Panc1 (cell line): ENCODE measurements at regions not wholly inside any gene's neighbourhood (a gene's known extent, or its start where the extent isn't known, plus 50 kb on each side); places are given as distances from the start of the nearest gene placed in this dataset.

Experiments used
- POLR2AphosphoS5 ChIP-seq: IDR thresholded peaks from 2 replicates; pipeline ENCODE4 v1.6.1; 2012; ENCODE audit warnings: mild to moderate bottlenecking, low read depth, low read length, moderate library complexity
- SIN3A ChIP-seq: IDR thresholded peaks from 2 replicates; pipeline ENCODE4 v1.6.1; 2012; ENCODE audit warnings: low read depth, mild to moderate bottlenecking, low read length, moderate library complexity, borderline replicate concordance; ENCODE audit not compliant: insufficient read depth
- TF ChIP-seq, protein P1 (sequence below): fragments of 450-650 bp; IDR thresholded peaks from 2 replicates; pipeline ENCODE4 v1.5.1; 2017; ENCODE audit warnings: mild to moderate bottlenecking

GRCh38 chr13:42686165-42686564, 95.2 kb upstream of the FAM216B start:
- TF ChIP-seq SIN3A (no peak), POLR2AphosphoS5 (no peak)
- TF ChIP-seq, protein P1, sequence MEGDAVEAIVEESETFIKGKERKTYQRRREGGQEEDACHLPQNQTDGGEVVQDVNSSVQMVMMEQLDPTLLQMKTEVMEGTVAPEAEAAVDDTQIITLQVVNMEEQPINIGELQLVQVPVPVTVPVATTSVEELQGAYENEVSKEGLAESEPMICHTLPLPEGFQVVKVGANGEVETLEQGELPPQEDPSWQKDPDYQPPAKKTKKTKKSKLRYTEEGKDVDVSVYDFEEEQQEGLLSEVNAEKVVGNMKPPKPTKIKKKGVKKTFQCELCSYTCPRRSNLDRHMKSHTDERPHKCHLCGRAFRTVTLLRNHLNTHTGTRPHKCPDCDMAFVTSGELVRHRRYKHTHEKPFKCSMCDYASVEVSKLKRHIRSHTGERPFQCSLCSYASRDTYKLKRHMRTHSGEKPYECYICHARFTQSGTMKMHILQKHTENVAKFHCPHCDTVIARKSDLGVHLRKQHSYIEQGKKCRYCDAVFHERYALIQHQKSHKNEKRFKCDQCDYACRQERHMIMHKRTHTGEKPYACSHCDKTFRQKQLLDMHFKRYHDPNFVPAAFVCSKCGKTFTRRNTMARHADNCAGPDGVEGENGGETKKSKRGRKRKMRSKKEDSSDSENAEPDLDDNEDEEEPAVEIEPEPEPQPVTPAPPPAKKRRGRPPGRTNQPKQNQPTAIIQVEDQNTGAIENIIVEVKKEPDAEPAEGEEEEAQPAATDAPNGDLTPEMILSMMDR, result no peak
